ENCODE measurements at regions not wholly inside any gene's neighbourhood (a gene's known extent, or its start where the extent isn't known, plus 50 kb on each side); places are given as distances from the start of the nearest gene placed in this dataset.

DNA sequence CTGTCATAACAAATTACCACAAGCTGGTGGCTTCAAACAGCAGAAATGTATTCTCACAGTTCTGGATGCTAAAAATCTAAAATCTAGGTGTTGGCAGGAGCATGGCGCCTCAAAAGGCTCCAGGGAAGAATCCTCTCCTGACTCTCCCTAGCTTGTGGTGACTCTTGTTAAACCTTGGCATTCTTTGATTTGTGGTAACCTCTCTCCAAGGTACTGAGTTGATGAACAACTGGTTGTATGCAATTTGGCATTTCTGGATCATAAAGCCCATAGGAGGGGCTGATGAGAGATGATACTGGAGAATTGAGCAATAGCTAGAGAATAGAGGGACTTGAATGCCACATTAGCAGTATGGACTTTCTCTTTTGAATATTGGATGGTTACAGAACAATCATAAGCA is 821.8 kb downstream of the TBL1XR1 start:
- TF ChIP-seq MYBL2 (CRISPR knock-in tag; IDR thresholded peaks at IDR 0.05) = no peak
- TF ChIP-seq, protein P1, sequence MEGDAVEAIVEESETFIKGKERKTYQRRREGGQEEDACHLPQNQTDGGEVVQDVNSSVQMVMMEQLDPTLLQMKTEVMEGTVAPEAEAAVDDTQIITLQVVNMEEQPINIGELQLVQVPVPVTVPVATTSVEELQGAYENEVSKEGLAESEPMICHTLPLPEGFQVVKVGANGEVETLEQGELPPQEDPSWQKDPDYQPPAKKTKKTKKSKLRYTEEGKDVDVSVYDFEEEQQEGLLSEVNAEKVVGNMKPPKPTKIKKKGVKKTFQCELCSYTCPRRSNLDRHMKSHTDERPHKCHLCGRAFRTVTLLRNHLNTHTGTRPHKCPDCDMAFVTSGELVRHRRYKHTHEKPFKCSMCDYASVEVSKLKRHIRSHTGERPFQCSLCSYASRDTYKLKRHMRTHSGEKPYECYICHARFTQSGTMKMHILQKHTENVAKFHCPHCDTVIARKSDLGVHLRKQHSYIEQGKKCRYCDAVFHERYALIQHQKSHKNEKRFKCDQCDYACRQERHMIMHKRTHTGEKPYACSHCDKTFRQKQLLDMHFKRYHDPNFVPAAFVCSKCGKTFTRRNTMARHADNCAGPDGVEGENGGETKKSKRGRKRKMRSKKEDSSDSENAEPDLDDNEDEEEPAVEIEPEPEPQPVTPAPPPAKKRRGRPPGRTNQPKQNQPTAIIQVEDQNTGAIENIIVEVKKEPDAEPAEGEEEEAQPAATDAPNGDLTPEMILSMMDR (IDR thresholded peaks at IDR 0.05) = no peak
- TF ChIP-seq ESRRA (CRISPR knock-in tag; IDR thresholded peaks at IDR 0.05; ENCODE audit: borderline replicate concordance) = no peak
- TF ChIP-seq, protein P2, sequence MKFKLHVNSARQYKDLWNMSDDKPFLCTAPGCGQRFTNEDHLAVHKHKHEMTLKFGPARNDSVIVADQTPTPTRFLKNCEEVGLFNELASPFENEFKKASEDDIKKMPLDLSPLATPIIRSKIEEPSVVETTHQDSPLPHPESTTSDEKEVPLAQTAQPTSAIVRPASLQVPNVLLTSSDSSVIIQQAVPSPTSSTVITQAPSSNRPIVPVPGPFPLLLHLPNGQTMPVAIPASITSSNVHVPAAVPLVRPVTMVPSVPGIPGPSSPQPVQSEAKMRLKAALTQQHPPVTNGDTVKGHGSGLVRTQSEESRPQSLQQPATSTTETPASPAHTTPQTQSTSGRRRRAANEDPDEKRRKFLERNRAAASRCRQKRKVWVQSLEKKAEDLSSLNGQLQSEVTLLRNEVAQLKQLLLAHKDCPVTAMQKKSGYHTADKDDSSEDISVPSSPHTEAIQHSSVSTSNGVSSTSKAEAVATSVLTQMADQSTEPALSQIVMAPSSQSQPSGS (CRISPR knock-in tag; IDR thresholded peaks at IDR 0.05; ENCODE audit: borderline replicate concordance, low read depth) = no peak
- TF ChIP-seq, protein P3, sequence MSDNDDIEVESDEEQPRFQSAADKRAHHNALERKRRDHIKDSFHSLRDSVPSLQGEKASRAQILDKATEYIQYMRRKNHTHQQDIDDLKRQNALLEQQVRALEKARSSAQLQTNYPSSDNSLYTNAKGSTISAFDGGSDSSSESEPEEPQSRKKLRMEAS (CRISPR knock-in tag; IDR thresholded peaks at IDR 0.05) = no peak
- TF ChIP-seq JUN (CRISPR knock-in tag; IDR thresholded peaks at IDR 0.05) = no peak
- TF ChIP-seq, protein P4, sequence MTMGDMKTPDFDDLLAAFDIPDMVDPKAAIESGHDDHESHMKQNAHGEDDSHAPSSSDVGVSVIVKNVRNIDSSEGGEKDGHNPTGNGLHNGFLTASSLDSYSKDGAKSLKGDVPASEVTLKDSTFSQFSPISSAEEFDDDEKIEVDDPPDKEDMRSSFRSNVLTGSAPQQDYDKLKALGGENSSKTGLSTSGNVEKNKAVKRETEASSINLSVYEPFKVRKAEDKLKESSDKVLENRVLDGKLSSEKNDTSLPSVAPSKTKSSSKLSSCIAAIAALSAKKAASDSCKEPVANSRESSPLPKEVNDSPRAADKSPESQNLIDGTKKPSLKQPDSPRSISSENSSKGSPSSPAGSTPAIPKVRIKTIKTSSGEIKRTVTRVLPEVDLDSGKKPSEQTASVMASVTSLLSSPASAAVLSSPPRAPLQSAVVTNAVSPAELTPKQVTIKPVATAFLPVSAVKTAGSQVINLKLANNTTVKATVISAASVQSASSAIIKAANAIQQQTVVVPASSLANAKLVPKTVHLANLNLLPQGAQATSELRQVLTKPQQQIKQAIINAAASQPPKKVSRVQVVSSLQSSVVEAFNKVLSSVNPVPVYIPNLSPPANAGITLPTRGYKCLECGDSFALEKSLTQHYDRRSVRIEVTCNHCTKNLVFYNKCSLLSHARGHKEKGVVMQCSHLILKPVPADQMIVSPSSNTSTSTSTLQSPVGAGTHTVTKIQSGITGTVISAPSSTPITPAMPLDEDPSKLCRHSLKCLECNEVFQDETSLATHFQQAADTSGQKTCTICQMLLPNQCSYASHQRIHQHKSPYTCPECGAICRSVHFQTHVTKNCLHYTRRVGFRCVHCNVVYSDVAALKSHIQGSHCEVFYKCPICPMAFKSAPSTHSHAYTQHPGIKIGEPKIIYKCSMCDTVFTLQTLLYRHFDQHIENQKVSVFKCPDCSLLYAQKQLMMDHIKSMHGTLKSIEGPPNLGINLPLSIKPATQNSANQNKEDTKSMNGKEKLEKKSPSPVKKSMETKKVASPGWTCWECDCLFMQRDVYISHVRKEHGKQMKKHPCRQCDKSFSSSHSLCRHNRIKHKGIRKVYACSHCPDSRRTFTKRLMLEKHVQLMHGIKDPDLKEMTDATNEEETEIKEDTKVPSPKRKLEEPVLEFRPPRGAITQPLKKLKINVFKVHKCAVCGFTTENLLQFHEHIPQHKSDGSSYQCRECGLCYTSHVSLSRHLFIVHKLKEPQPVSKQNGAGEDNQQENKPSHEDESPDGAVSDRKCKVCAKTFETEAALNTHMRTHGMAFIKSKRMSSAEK (CRISPR knock-in tag; IDR thresholded peaks at IDR 0.05; ENCODE audit: borderline replicate concordance) = no peak

Data from WTC11 (cell line).